ENCODE measurements at regions not wholly inside any gene's neighbourhood (a gene's known extent, or its start where the extent isn't known, plus 50 kb on each side); places are given as distances from the start of the nearest gene placed in this dataset.
"Not testable (repeated sequence)": the region's sequence is repeated elsewhere in the genome, so short reads cannot be mapped to it uniquely, and the experiment has no call there.

DNA sequence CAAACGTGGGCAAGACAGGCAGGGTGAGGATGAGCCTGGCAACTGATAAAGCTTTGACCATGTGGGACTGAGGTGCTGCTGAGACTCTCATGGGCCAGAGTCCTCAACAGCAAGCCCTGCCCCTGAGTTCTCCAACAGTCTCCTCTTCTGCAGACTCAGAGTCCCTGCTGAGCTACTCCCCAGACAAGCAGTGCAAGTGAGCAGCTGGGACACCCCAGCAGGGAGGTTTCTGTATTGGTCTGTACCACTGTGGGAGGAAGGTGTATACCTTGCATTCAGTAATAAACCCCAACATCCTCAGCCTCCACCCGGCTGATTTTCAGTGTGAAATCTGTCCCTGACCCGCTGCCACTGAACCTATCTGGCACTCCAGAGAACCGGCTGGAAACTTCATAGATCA is 542.5 kb downstream of the RPIA start:
- CTCF ChIA-PET; H3K27ac Mint-ChIP-seq; H3K27me3 Mint-ChIP-seq (ENCODE audit: low read depth); POLR2A ChIA-PET; ATAC-seq; H3K36me3 Mint-ChIP-seq (ENCODE audit: low read depth); H3K4me3 Mint-ChIP-seq; H3K4me1 Mint-ChIP-seq (ENCODE audit: low read depth); DNase-seq; H3K9me3 Mint-ChIP-seq (ENCODE audit: insufficient read depth): not testable (repeated sequence)

DNA sequence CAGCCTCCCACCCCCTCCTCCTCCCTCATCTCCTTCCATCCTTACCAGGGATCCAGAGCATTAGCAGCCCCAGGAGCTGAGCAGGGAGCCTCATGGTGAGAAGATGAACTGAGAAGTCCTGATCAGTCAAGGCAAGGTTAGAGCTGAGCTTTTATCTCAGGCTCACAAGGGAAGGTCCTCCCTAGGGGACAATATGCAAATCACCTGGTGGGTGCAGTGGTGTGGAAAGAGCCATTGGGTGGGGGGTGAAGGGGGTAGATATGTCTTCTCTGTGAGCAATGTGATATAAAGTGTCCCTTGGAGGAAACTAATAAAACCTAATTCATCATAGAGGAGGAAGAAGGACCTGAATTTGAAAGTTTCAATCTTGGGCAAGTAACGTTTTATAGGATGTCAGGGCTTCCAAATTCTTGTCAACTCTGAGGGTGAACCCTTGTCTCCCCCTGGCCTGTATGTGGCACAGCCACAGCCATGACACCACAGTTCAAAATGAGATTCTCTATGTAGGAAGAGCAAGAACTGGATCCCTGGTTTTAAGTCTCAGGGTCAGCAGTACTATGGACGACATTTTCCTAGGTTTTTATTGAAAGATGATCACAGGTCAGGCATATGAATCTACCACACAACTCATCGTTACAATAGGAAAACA is 543.5 kb downstream of the RPIA start:
- H3K36me3 Mint-ChIP-seq (ENCODE audit: low read depth); POLR2A ChIA-PET; ATAC-seq: not testable (repeated sequence)

DNA sequence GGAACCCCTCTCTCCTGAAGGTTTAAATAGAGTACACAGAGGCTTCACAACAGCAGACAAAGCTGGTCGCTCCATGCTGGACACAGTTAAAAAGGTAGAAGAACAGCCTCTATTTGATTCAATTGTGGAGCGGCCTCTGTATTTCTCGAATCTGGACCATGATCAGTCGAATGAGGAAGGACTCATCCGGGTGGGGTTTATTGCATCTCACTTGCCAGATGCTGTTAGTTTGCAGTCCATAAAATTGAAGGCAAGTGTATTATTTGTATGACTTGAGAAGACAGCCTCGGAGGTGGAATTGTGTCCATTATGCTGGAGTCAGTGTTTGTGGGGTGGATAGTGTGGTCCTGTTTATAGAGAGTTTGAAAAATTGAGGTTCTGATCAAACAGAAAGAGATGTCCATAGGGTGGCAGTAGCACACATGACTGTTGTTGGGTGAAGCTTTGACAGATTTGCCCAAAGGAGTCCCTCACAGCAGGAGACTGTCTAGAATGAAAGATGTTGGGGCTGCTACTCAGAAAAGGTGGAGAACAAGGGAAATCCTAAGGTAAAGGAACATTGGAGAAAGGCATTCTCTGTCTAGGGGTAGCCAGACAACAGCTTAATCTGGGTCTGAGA is 545.5 kb downstream of the RPIA start:
- CTCF ChIA-PET; H3K9me3 Mint-ChIP-seq (ENCODE audit: insufficient read depth); DNase-seq; H3K27me3 Mint-ChIP-seq (ENCODE audit: low read depth); H3K27ac Mint-ChIP-seq; POLR2A ChIA-PET; ATAC-seq; H3K4me1 Mint-ChIP-seq (ENCODE audit: low read depth); H3K36me3 Mint-ChIP-seq (ENCODE audit: low read depth); H3K4me3 Mint-ChIP-seq: not testable (repeated sequence)

More for the DNA sequence above, 543.5 kb downstream of the RPIA start:
- H3K4me1 Mint-ChIP-seq (ENCODE audit: low read depth); H3K27me3 Mint-ChIP-seq (ENCODE audit: low read depth); CTCF ChIA-PET; H3K9me3 Mint-ChIP-seq (ENCODE audit: insufficient read depth); H3K27ac Mint-ChIP-seq; H3K4me3 Mint-ChIP-seq; DNase-seq: not testable (repeated sequence)

DNA sequence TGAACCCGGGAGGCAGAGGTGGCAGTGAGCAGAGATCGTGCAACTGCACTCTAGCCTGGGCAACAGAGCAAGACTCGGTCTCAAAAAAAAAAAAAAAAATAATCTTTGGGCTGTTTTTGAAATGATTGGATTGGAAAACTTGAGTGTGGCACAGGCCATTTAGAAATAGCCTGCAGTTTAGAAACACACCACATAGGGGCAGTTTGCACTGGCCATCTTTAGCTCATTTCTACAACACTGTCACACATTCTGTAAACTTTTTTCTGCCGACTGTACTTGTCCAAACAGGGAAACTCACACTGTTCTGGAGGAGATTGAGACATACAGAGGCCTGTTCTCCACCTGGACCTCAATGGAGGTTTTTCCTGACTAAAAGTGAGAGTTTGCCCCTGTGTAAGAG is 546.3 kb downstream of the RPIA start:
- POLR2A ChIA-PET; H3K4me1 Mint-ChIP-seq (ENCODE audit: low read depth); ATAC-seq; H3K9me3 Mint-ChIP-seq (ENCODE audit: insufficient read depth); H3K36me3 Mint-ChIP-seq (ENCODE audit: low read depth); H3K27me3 Mint-ChIP-seq (ENCODE audit: low read depth); DNase-seq; CTCF ChIA-PET; H3K4me3 Mint-ChIP-seq; H3K27ac Mint-ChIP-seq: not testable (repeated sequence)

DNA sequence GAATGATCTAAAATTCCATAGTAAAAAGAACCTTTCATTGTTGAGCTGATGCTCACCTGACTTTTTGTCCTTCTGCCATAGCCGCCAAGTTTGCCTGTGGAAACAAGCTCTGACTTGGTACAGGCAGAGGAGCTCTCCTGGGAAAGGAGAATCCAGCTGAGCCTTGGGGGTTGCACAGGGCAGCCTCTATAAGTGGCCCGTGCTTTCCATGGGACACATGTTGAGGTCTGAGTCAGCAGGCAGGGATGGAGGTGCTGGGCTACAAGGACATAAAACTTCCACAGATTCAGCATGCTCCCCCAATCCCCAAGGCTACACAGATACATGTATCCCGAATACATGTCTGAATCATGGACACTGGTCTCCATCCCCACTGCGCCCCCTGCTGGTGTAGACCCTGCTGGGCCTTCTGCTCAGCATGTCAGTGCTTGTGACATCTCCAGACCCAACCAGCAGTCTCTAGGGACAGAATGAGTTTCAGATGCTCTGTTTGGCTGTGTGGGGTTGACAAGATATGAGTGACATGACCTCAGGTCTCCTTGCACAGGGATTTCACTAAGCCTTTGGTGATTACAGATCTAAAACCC is 551.7 kb downstream of the RPIA start:
- H3K9me3 Mint-ChIP-seq (ENCODE audit: insufficient read depth); H3K4me1 Mint-ChIP-seq (ENCODE audit: low read depth); CTCF ChIA-PET; H3K27me3 Mint-ChIP-seq (ENCODE audit: low read depth); ATAC-seq; DNase-seq; H3K36me3 Mint-ChIP-seq (ENCODE audit: low read depth); POLR2A ChIA-PET; H3K4me3 Mint-ChIP-seq; H3K27ac Mint-ChIP-seq: not testable (repeated sequence)

DNA sequence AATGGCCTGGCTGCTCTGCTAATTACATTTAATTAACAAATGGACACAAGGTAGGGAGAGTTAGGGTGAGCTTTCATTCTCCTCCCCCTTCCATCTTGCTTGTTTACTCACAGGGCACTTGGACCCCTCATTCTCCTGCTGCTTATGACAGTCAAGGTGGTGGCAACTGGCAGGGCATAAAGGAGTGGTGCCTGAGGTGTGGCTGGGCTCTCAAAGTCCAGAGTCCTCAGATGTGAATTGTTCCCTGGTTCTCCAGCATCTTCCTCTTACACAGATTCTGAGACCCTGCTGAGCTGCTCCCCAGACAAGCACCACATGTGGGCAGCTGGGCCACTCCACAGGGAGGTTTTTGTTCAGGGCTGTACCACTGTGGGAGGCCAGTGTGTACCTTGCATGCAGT is 552.9 kb downstream of the RPIA start:
- H3K36me3 Mint-ChIP-seq (ENCODE audit: low read depth); H3K4me3 Mint-ChIP-seq; POLR2A ChIA-PET; ATAC-seq; H3K27ac Mint-ChIP-seq; CTCF ChIA-PET; H3K9me3 Mint-ChIP-seq (ENCODE audit: insufficient read depth); DNase-seq; H3K27me3 Mint-ChIP-seq (ENCODE audit: low read depth); H3K4me1 Mint-ChIP-seq (ENCODE audit: low read depth): not testable (repeated sequence)

DNA sequence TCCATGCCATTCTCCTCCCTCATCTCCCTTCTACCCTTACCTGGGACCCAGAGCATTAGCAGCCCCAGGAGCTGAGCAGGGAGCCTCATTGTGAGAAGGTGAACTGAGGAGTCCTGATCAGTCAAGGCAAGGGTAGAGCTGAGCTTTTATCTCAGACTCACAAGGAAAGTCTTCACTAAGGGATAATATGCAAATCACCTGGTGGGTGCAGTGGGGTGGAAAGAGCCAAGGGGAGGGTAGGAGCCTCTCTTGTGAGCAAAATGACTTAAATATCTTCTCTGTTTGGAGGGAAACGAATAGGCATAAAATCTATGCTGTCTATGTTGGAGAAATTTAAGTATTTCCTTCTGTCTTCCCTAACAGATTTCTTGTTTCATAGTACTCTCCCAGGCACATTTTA is 554.0 kb downstream of the RPIA start:
- H3K9me3 Mint-ChIP-seq (ENCODE audit: insufficient read depth); POLR2A ChIA-PET; H3K27me3 Mint-ChIP-seq (ENCODE audit: low read depth); DNase-seq; H3K4me3 Mint-ChIP-seq; H3K27ac Mint-ChIP-seq; H3K4me1 Mint-ChIP-seq (ENCODE audit: low read depth); CTCF ChIA-PET; H3K36me3 Mint-ChIP-seq (ENCODE audit: low read depth); ATAC-seq: not testable (repeated sequence)

DNA sequence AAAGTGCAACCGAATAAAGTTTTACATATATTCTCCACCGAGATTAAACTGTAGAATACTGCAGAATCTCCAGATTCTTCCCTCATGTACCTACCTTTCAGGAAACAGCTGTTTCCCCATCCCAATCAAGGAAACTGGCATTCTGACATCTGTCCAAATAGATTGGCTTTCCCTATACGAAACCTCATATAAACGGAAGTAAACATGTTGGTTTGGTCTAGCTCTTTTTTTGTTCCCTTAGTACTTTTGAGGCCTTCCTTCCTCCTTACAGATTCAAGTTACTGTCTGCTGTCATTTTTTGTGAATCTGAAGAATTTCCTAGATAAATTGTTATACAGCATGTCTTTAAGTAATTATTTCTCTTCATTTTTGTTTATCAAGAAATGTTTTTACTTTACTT is 554.6 kb downstream of the RPIA start:
- POLR2A ChIA-PET; H3K36me3 Mint-ChIP-seq (ENCODE audit: low read depth); DNase-seq; ATAC-seq; H3K27ac Mint-ChIP-seq; H3K27me3 Mint-ChIP-seq (ENCODE audit: low read depth); H3K4me3 Mint-ChIP-seq; CTCF ChIA-PET; H3K9me3 Mint-ChIP-seq (ENCODE audit: insufficient read depth); H3K4me1 Mint-ChIP-seq (ENCODE audit: low read depth): not testable (repeated sequence)

DNA sequence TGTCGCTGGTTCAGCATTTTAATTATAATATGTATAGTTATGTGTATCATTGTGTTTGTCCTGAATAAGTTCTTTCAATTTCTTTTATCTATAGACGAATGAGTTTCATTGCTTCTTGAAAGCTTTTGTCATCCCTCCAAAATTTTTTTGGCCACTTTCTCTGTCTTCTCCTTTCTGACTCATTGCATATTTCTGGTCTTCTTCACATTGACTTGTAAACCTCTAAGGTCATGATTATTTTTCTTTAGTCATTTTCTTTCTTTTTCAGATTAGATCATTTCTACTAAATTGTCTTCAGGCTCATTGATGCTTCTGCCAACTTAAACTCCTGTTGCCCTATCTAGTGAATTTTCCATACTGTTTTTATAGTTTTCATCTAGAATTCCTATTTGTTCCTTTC is 555.1 kb downstream of the RPIA start:
- H3K36me3 Mint-ChIP-seq (ENCODE audit: low read depth); H3K27ac Mint-ChIP-seq; CTCF ChIA-PET; H3K4me1 Mint-ChIP-seq (ENCODE audit: low read depth); ATAC-seq; POLR2A ChIA-PET; H3K27me3 Mint-ChIP-seq (ENCODE audit: low read depth); DNase-seq; H3K9me3 Mint-ChIP-seq (ENCODE audit: insufficient read depth); H3K4me3 Mint-ChIP-seq: not testable (repeated sequence)

DNA sequence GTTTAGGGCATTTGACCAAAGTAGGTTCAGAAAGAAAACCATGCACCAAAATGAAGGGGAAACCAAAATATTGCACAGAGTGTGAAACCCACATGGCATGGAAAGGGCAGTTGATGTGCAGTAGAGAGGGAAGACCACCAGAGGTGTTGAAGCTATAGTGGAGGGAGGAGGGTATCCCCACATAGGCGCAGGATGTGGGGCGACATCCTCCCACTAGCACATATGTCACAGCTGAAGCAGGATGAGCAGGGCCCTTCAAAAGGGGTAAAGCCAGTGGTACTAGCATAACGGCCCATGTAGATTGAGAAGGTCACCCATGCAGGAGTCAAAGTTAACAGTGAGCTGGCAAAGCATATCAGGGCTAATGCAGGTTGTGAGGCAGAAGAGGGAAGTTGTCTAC is 563.5 kb downstream of the RPIA start:
- H3K27ac Mint-ChIP-seq; H3K36me3 Mint-ChIP-seq (ENCODE audit: low read depth); H3K4me3 Mint-ChIP-seq; H3K4me1 Mint-ChIP-seq (ENCODE audit: low read depth); H3K9me3 Mint-ChIP-seq (ENCODE audit: insufficient read depth); DNase-seq; CTCF ChIA-PET; H3K27me3 Mint-ChIP-seq (ENCODE audit: low read depth); ATAC-seq; POLR2A ChIA-PET: not testable (repeated sequence)

DNA sequence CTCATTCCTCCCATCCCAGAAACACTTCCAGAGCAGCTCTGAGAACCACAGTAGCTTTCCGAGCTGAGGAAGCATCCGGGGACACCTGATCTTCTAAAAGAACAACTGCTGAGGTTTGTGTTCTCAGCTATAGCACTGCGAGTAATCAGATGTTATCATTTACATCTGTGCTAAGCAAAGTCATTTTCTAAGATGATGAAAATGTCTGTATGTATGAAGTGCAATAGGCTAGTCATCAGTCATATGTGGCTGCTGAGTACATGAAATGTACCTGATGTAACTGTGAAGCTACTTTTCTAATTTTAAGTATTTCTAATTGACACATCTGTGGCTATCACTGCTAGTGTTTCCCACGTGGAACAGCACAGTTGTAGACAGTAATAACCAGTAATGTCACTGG is 582.0 kb downstream of the RPIA start:
- DNase-seq; H3K4me1 Mint-ChIP-seq (ENCODE audit: low read depth); H3K36me3 Mint-ChIP-seq (ENCODE audit: low read depth); H3K27me3 Mint-ChIP-seq (ENCODE audit: low read depth); POLR2A ChIA-PET; H3K9me3 Mint-ChIP-seq (ENCODE audit: insufficient read depth); H3K4me3 Mint-ChIP-seq; H3K27ac Mint-ChIP-seq; ATAC-seq; CTCF ChIA-PET: not testable (repeated sequence)

DNA sequence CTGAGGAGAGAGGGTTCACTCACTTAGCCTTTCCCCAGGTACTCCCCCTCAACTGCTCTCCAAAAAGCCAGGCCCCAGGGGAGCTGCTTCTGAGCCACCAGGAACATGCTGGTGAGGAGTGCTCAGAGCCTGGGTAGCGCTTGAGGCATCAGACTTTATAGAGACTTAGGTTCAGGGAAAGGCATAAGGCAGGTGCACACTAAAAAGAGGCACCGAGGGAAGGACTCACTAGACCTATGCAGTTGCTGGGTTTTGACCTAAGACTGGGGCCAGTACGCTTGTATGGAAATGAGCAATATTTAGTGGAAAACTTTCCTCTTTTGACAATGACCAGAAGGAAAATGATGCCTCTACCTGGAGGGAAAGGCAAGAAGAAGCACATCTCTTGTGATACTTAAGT is 589.1 kb downstream of the RPIA start:
- CTCF ChIA-PET; H3K27me3 Mint-ChIP-seq (ENCODE audit: low read depth); H3K27ac Mint-ChIP-seq; DNase-seq; H3K4me3 Mint-ChIP-seq; ATAC-seq; H3K9me3 Mint-ChIP-seq (ENCODE audit: insufficient read depth); POLR2A ChIA-PET; H3K36me3 Mint-ChIP-seq (ENCODE audit: low read depth); H3K4me1 Mint-ChIP-seq (ENCODE audit: low read depth): not testable (repeated sequence)
